Hepatocyte (in vitro differentiated cells): ENCODE measurements at regions not wholly inside any gene's neighbourhood (a gene's known extent, or its start where the extent isn't known, plus 50 kb on each side); places are given as distances from the start of the nearest gene placed in this dataset.

ENCODE experiments used
- DNase-seq: peaks from one replicate; pipeline ENCODE4 v3.0.0-alpha.2; 2016; ENCODE audit warnings: low spot score
- H2AFZ ChIP-seq: fragments of 200-600 bp; sonication (generic); 2 replicates; pipeline ENCODE4 v1.6.0; 2016; ENCODE audit warnings: antibody characterized with exemption, mild to moderate bottlenecking
- H3K27ac ChIP-seq: fragments of 200-600 bp; sonication (generic); 2 replicates; pipeline ENCODE4 v1.5.1; 2016; ENCODE audit warnings: mild to moderate bottlenecking
- H3K27me3 ChIP-seq: fragments of 200-600 bp; sonication (generic); 2 replicates; pipeline ENCODE4 v1.6.1; 2016
- H3K36me3 ChIP-seq: fragments of 200-600 bp; sonication (generic); replicated peaks from 2 replicates; pipeline ENCODE4 v1.5.1; 2016; ENCODE audit warnings: low read depth; ENCODE audit not compliant: insufficient read depth
- H3K4me1 ChIP-seq: fragments of 200-600 bp; sonication (generic); 2 replicates; pipeline ENCODE4 v1.5.1; 2016; ENCODE audit warnings: mild to moderate bottlenecking, moderate library complexity; ENCODE audit not compliant: insufficient read depth
- H3K4me2 ChIP-seq: fragments of 200-600 bp; sonication (generic); 2 replicates; pipeline ENCODE4 v1.6.0; 2016
- H3K4me3 ChIP-seq: fragments of 200-600 bp; sonication (generic); 2 replicates; pipeline ENCODE4 v1.5.1; 2016; ENCODE audit warnings: mild to moderate bottlenecking
- H3K79me2 ChIP-seq: fragments of 200-600 bp; sonication (generic); 2 replicates; pipeline ENCODE4 v1.6.0; 2017; ENCODE audit warnings: mild to moderate bottlenecking
- H3K9me2 ChIP-seq: fragments of 200-600 bp; sonication (generic); replicated peaks from 2 replicates; pipeline ENCODE4 v1.6.0; 2017; ENCODE audit warnings: mild to moderate bottlenecking; ENCODE audit not compliant: insufficient read depth
- H3K9me3 ChIP-seq: fragments of 200-600 bp; sonication (generic); 2 replicates; pipeline ENCODE4 v1.5.1; 2016; ENCODE audit warnings: low read depth, mild to moderate bottlenecking
- H4K20me1 ChIP-seq: fragments of 200-600 bp; sonication (generic); 2 replicates; pipeline ENCODE4 v1.6.0; 2016; ENCODE audit warnings: mild to moderate bottlenecking; ENCODE audit not compliant: insufficient read depth, poor library complexity, severe bottlenecking
- EZH2 ChIP-seq: fragments of 200-600 bp; sonication (generic); IDR thresholded peaks from 2 replicates; pipeline ENCODE4 v1.6.1; 2016; ENCODE audit warnings: antibody characterized with exemption, mild to moderate bottlenecking, borderline replicate concordance
- EZH2phosphoT487 ChIP-seq: fragments of 200-600 bp; sonication (generic); IDR thresholded peaks from one replicate; pipeline ENCODE4 v1.6.1; 2018; ENCODE audit warnings: antibody characterized with exemption, mild to moderate bottlenecking, low read depth, moderate library complexity; ENCODE audit not compliant: unreplicated experiment, severe bottlenecking
- WGBS: methylation state at CpG from one replicate; pipeline ENCODE4 v1.1.6; 2016; ENCODE audit warnings: low lambda C conversion rate; ENCODE audit errors: missing lambda C conversion rate; 5-methylcytosine and 5-hydroxymethylcytosine counted together
- TF ChIP-seq, protein P1 (sequence below): fragments of 200-600 bp; sonication (generic); IDR thresholded peaks from 2 replicates; pipeline ENCODE4 v1.5.1; 2016; ENCODE audit warnings: antibody characterized with exemption, mild to moderate bottlenecking; ENCODE audit not compliant: poor library complexity

DNA sequence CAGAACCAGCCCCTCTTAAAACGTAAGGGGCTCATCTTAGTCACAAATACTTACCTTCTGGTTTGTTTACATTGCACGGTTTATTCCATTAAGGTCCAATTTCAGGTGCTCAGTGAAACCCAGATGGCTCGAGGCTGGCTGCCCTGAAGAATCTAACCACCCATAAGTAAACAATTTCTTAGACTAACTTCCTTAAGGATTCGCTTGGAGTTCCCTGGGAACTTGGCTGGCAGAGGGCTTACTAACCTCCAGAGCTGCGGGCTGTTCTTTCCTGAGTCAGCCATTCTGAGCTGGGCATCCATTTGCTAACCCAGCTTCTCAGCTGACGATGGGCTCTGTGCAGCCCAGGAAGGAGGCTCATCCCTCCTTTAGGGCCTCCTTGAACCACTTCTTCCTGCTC lies 262.1 kb downstream of the FGF9 start:
- WGBS: 51% methylated on average over 6 of the region's 6 CpGs
- H3K79me2 ChIP-seq: no peaks in the 10 kb centered on the region
- no peaks in the 10 kb centered on the region for H3K36me3 ChIP-seq
- H3K4me2 ChIP-seq: peak overlapping the region; percentile 13
- no peaks in the 10 kb centered on the region for H4K20me1 ChIP-seq
- H3K4me3 ChIP-seq: no peak overlapping the region
- no peaks in the 10 kb centered on the region for H3K9me2 ChIP-seq
- no peaks in the 10 kb centered on the region for H3K9me3 ChIP-seq
- DNase-seq: no peak
- H2AFZ ChIP-seq: no peak overlapping the region
- TF ChIP-seq, protein P1, sequence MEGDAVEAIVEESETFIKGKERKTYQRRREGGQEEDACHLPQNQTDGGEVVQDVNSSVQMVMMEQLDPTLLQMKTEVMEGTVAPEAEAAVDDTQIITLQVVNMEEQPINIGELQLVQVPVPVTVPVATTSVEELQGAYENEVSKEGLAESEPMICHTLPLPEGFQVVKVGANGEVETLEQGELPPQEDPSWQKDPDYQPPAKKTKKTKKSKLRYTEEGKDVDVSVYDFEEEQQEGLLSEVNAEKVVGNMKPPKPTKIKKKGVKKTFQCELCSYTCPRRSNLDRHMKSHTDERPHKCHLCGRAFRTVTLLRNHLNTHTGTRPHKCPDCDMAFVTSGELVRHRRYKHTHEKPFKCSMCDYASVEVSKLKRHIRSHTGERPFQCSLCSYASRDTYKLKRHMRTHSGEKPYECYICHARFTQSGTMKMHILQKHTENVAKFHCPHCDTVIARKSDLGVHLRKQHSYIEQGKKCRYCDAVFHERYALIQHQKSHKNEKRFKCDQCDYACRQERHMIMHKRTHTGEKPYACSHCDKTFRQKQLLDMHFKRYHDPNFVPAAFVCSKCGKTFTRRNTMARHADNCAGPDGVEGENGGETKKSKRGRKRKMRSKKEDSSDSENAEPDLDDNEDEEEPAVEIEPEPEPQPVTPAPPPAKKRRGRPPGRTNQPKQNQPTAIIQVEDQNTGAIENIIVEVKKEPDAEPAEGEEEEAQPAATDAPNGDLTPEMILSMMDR: no peak
- TF ChIP-seq EZH2phosphoT487: no peak
- TF ChIP-seq EZH2: no peak
- H3K27me3 ChIP-seq: no peaks in the 10 kb centered on the region
- H3K27ac ChIP-seq: peak overlapping the region; percentile 37
- peaks cover 7% of the 10 kb centered on the region for H3K4me1 ChIP-seq

DNA sequence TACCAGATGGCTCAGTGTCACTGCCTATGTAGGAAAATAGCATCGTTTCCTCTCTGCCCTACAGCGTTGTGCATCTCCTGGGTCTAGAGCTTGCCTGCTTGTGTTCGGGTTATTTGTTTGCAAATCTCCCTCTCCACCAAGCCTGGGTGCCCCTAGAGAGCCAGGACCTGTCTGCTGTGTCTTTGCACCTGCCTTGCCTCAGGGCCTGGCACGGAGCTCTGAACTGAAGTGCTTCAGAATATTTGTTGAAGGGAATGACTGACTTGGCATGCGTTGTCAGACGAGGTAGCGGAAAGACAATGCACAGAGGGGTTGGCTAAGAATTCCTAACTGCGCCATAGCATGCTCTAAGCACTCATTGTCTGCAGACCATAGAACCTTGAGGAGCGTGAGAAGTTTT lies 263.4 kb downstream of the FGF9 start:
- no peak for TF ChIP-seq EZH2
- no peak for TF ChIP-seq EZH2phosphoT487
- TF ChIP-seq, protein P1: no peak
- no peak overlapping the region for H2AFZ ChIP-seq

DNA sequence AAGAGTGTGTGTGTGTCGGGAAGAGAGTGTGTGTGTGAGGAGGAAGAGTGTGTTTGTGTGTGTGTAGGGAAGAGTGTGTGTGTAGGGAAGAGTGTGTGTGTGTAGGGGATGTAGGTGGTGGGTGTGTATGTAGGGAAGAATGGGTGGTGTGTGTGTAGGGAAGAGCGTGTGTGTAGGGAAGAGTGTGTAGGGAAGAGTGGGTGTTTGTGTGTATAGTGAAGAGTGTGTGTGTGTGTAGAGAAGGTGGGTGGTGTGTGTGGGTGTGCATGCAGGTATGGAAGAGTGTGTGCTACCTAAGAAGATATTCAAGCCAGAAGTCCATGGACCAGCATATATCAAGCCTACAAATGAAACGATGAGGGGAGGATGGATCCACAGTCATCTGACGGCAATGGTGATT lies 265.8 kb downstream of the FGF9 start:
- Histone ChIP-seq H3K4me2 (no peak overlapping the region), H3K9me2 (no peaks in the 10 kb centered on the region), H3K27me3 (no peaks in the 10 kb centered on the region), H3K79me2 (no peaks in the 10 kb centered on the region), H2AFZ (no peak overlapping the region), H4K20me1 (no peaks in the 10 kb centered on the region), H3K4me1 (peaks cover 7% of the 10 kb centered on the region), H3K9me3 (no peaks in the 10 kb centered on the region), H3K36me3 (no peaks in the 10 kb centered on the region), H3K27ac (no peak overlapping the region), H3K4me3 (no peak overlapping the region)
- DNase-seq: no peak
- WGBS: 98% methylated on average over 4 of the region's 4 CpGs
- TF ChIP-seq, protein P1: no peak
- TF ChIP-seq EZH2phosphoT487: no peak
- TF ChIP-seq EZH2: no peak

More for the DNA sequence above, 263.4 kb downstream of the FGF9 start:
- Histone ChIP-seq H3K27ac (no peak overlapping the region), H3K9me3 (no peaks in the 10 kb centered on the region), H3K4me2 (no peak overlapping the region), H3K36me3 (no peaks in the 10 kb centered on the region), H3K79me2 (no peaks in the 10 kb centered on the region), H3K27me3 (no peaks in the 10 kb centered on the region), H3K9me2 (no peaks in the 10 kb centered on the region), H3K4me1 (peaks cover 7% of the 10 kb centered on the region), H3K4me3 (no peak overlapping the region), H4K20me1 (no peaks in the 10 kb centered on the region)
- no peak for DNase-seq
- 94% methylated on average over 9 of the region's 9 CpGs for WGBS

DNA sequence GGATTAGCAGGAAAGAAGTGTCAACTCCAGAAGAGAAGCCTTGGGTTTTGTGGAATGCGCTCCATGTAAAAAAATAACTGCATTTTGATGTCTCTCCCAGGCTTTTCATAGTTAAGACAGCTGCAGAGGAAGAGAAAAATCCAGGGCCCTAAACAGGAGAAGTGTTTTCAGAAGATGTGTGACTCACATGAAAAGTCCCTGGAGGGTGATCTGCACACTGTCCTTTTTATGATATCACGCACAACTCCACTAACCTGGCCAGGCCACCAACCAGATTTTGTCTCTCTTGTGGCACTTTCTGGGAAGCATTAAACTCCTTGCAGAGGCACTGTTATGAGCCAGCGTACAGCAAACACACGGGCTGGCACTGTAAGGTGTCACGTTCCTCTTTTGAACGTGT lies 267.3 kb downstream of the FGF9 start:
- no peaks in the 10 kb centered on the region for H3K9me2 ChIP-seq
- no peaks in the 10 kb centered on the region for H3K36me3 ChIP-seq
- H2AFZ ChIP-seq: no peak overlapping the region
- H3K27ac ChIP-seq: no peak overlapping the region
- DNase-seq: peak; percentile 19
- no peak overlapping the region for H3K4me3 ChIP-seq
- H3K27me3 ChIP-seq: no peaks in the 10 kb centered on the region
- H3K4me1 ChIP-seq: peaks cover 3% of the 10 kb centered on the region
- H3K79me2 ChIP-seq: no peaks in the 10 kb centered on the region
- TF ChIP-seq EZH2 (no peak), EZH2phosphoT487 (no peak)
- TF ChIP-seq, protein P1: no peak
- 46% methylated on average over 6 of the region's 6 CpGs for WGBS
- H3K4me2 ChIP-seq: no peak overlapping the region
- H4K20me1 ChIP-seq: no peaks in the 10 kb centered on the region
- no peaks in the 10 kb centered on the region for H3K9me3 ChIP-seq
